Effector memory CD8-positive, alpha-beta T cell (primary cell): ENCODE measurements at regions not wholly inside any gene's neighbourhood (a gene's known extent, or its start where the extent isn't known, plus 50 kb on each side); places are given as distances from the start of the nearest gene placed in this dataset.
"Not testable (repeated sequence)": the region's sequence is repeated elsewhere in the genome, so short reads cannot be mapped to it uniquely, and the experiment has no call there.

Experiments
- ATAC-seq: fragments of 150-1000 bp; cut with Tn5 transposase; replicated peaks from 2 replicates; pipeline ENCODE4 v1.10.0; 2021; ENCODE audit warnings: mild to moderate bottlenecking, moderate library complexity
- DNase-seq, 3 experiments: peaks; one replicate each; pipeline ENCODE4 v3.0.0; 2021
- H3K27ac Mint-ChIP-seq, 2 donors: one replicate each; pipeline ENCODE4 v1.8.0; 2022; ENCODE audit warnings: mild to moderate bottlenecking in 2 of 2, mixed read lengths in 2 of 2, moderate library complexity in 2 of 2
- H3K27me3 Mint-ChIP-seq, 2 donors: one replicate each; pipeline ENCODE4 v1.8.0; 2022; ENCODE audit warnings: mixed read lengths in 2 of 2
- H3K36me3 Mint-ChIP-seq: one replicate; pipeline ENCODE4 v1.8.0; 2022; ENCODE audit warnings: mild to moderate bottlenecking, moderate library complexity, mixed read lengths; ENCODE audit not compliant: insufficient read depth
- H3K4me1 Mint-ChIP-seq, 2 donors: one replicate each; pipeline ENCODE4 v1.8.0; 2022; ENCODE audit warnings: low read depth in 2 of 2, mixed read lengths in 2 of 2
- H3K4me3 Mint-ChIP-seq, 2 donors: one replicate each; pipeline ENCODE4 v1.8.0; 2022; ENCODE audit warnings: mild to moderate bottlenecking in 2 of 2, mixed read lengths in 2 of 2, moderate library complexity in 2 of 2
- H3K9me3 Mint-ChIP-seq, 2 donors: one replicate each; pipeline ENCODE4 v1.8.0; 2022; ENCODE audit warnings: mixed read lengths in 2 of 2

- H3K27me3 Mint-ChIP-seq: peaks cover 19 to 36% of the 10 kb centered on the region in 2 donors
- no peak for DNase-seq
Observed at GRCh38 chr13:20334309-20334708, 102.2 kb upstream of the GJB6 start.

GRCh38 chr13:20332361-20333096, 100.4 kb upstream of the GJB6 start:
- H3K27ac Mint-ChIP-seq: no peak overlapping the region
- H3K4me3 Mint-ChIP-seq: no peak overlapping the region
- no peak for DNase-seq
- no peaks in the 10 kb centered on the region for H3K36me3 Mint-ChIP-seq
- no peak for ATAC-seq
- peaks cover 36 to 48% of the 10 kb centered on the region in 2 donors for H3K27me3 Mint-ChIP-seq
- peaks cover 0 to 5% of the 10 kb centered on the region in 2 donors for H3K9me3 Mint-ChIP-seq
- H3K4me1 Mint-ChIP-seq: peaks cover 0 to 8% of the 10 kb centered on the region in 2 donors

More at GRCh38 chr13:20334309-20334708, 102.2 kb upstream of the GJB6 start:
- H3K4me1 Mint-ChIP-seq: peaks cover 0 to 6% of the 10 kb centered on the region in 2 donors
- no peaks in the 10 kb centered on the region for H3K9me3 Mint-ChIP-seq
- no peak for ATAC-seq
- H3K4me3 Mint-ChIP-seq: no peak overlapping the region
- no peaks in the 10 kb centered on the region for H3K36me3 Mint-ChIP-seq
- no peak overlapping the region for H3K27ac Mint-ChIP-seq

GRCh38 chr13:20331949-20332348, 99.8 kb upstream of the GJB6 start:
- H3K27ac Mint-ChIP-seq: no peak overlapping the region
- DNase-seq (no peak), ATAC-seq (no peak)
- H3K36me3 Mint-ChIP-seq: no peaks in the 10 kb centered on the region
- peaks cover 40 to 50% of the 10 kb centered on the region in 2 donors for H3K27me3 Mint-ChIP-seq
- peaks cover 0 to 4% of the 10 kb centered on the region in 2 donors for H3K4me1 Mint-ChIP-seq
- no peak overlapping the region for H3K4me3 Mint-ChIP-seq
- peaks cover 0 to 5% of the 10 kb centered on the region in 2 donors for H3K9me3 Mint-ChIP-seq

GRCh38 chr13:20331419-20331818, 99.3 kb upstream of the GJB6 start:
- H3K36me3 Mint-ChIP-seq: no peaks in the 10 kb centered on the region
- H3K27ac Mint-ChIP-seq: no peak overlapping the region
- no peak overlapping the region for H3K4me3 Mint-ChIP-seq
- DNase-seq (no peak), ATAC-seq (no peak)
- peaks cover 40 to 50% of the 10 kb centered on the region in 2 donors for H3K27me3 Mint-ChIP-seq
- peaks cover 0 to 2% of the 10 kb centered on the region in 2 donors for H3K4me1 Mint-ChIP-seq
- H3K9me3 Mint-ChIP-seq: peaks cover 0 to 5% of the 10 kb centered on the region in 2 donors

- Mint-ChIP-seq H3K4me3 (no peak overlapping the region), H3K27me3 (peaks cover 50 to 77% of the 10 kb centered on the region in 2 donors), H3K9me3 (peaks cover 8 to 9% of the 10 kb centered on the region in 2 donors), H3K27ac (no peak overlapping the region), H3K36me3 (no peaks in the 10 kb centered on the region), H3K4me1 (peaks cover 0 to 2% of the 10 kb centered on the region in 2 donors)
- ATAC-seq: no peak
- no peak for DNase-seq
Observed at GRCh38 chr13:20326809-20327208, 94.7 kb upstream of the GJB6 start.

- peaks cover 8 to 9% of the 10 kb centered on the region in 2 donors for H3K9me3 Mint-ChIP-seq
- H3K27me3 Mint-ChIP-seq: peaks cover 54 to 82% of the 10 kb centered on the region in 2 donors
- H3K4me1 Mint-ChIP-seq: peaks cover 0 to 2% of the 10 kb centered on the region in 2 donors
- ATAC-seq (no peak), DNase-seq (no peak)
- peaks cover 2% of the 10 kb centered on the region for H3K36me3 Mint-ChIP-seq
- no peak overlapping the region for H3K27ac Mint-ChIP-seq
- H3K4me3 Mint-ChIP-seq: no peak overlapping the region
Observed at GRCh38 chr13:20326276-20326675, 94.2 kb upstream of the GJB6 start.

GRCh38 chr13:20320885-20321284, 88.8 kb upstream of the GJB6 start:
- no peak overlapping the region for H3K27ac Mint-ChIP-seq
- ATAC-seq: no peak
- H3K4me3 Mint-ChIP-seq: no peak overlapping the region

GRCh38 chr13:20313896-20314295, 81.8 kb upstream of the GJB6 start:
- ATAC-seq: no peak
- Mint-ChIP-seq H3K9me3 (no peaks in the 10 kb centered on the region), H3K27ac (no peak overlapping the region), H3K4me3 (no peak overlapping the region), H3K36me3 (no peaks in the 10 kb centered on the region), H3K27me3 (peaks cover 9 to 24% of the 10 kb centered on the region in 2 donors), H3K4me1 (no peaks in the 10 kb centered on the region)
- no peak for DNase-seq

More at GRCh38 chr13:20320885-20321284, 88.8 kb upstream of the GJB6 start:
- no peaks in the 10 kb centered on the region for H3K4me1 Mint-ChIP-seq
- peaks cover 50 to 76% of the 10 kb centered on the region in 2 donors for H3K27me3 Mint-ChIP-seq
- peaks cover 2% of the 10 kb centered on the region for H3K36me3 Mint-ChIP-seq
- peaks cover 3 to 8% of the 10 kb centered on the region in 2 donors for H3K9me3 Mint-ChIP-seq
- no peak for DNase-seq

- ATAC-seq (no peak), DNase-seq (no peak)
- peaks cover 0 to 2% of the 10 kb centered on the region in 2 donors for H3K9me3 Mint-ChIP-seq
- H3K36me3 Mint-ChIP-seq: no peaks in the 10 kb centered on the region
- no peak overlapping the region for H3K4me3 Mint-ChIP-seq
- no peak overlapping the region for H3K27ac Mint-ChIP-seq
- H3K4me1 Mint-ChIP-seq: no peaks in the 10 kb centered on the region
- peaks cover 6 to 21% of the 10 kb centered on the region in 2 donors for H3K27me3 Mint-ChIP-seq
Observed at GRCh38 chr13:20312292-20312691, 80.2 kb upstream of the GJB6 start.

- DNase-seq (no peak), ATAC-seq (no peak)
- H3K27ac Mint-ChIP-seq: no peak overlapping the region
- H3K4me1 Mint-ChIP-seq: no peaks in the 10 kb centered on the region
- peaks cover 0 to 2% of the 10 kb centered on the region in 2 donors for H3K9me3 Mint-ChIP-seq
- no peaks in the 10 kb centered on the region for H3K36me3 Mint-ChIP-seq
- H3K27me3 Mint-ChIP-seq: peaks cover 7 to 28% of the 10 kb centered on the region in 2 donors
- no peak overlapping the region for H3K4me3 Mint-ChIP-seq
Observed at GRCh38 chr13:20311596-20311995, 79.5 kb upstream of the GJB6 start.

- H3K36me3 Mint-ChIP-seq: no peaks in the 10 kb centered on the region
- H3K9me3 Mint-ChIP-seq: peaks cover 0 to 2% of the 10 kb centered on the region in 2 donors
- no peak overlapping the region for H3K27ac Mint-ChIP-seq
- DNase-seq (no peak), ATAC-seq (no peak)
- no peak overlapping the region for H3K4me3 Mint-ChIP-seq
- H3K4me1 Mint-ChIP-seq: no peaks in the 10 kb centered on the region
- H3K27me3 Mint-ChIP-seq: peaks cover 7 to 33% of the 10 kb centered on the region in 2 donors
Observed at GRCh38 chr13:20311022-20311421, 78.9 kb upstream of the GJB6 start.

GRCh38 chr13:20306039-20306438, 73.9 kb upstream of the GJB6 start:
- no peaks in the 10 kb centered on the region for H3K4me1 Mint-ChIP-seq
- no peaks in the 10 kb centered on the region for H3K36me3 Mint-ChIP-seq
- H3K9me3 Mint-ChIP-seq: peaks cover 0 to 2% of the 10 kb centered on the region in 2 donors
- H3K4me3 Mint-ChIP-seq: no peak overlapping the region
- no peak overlapping the region for H3K27ac Mint-ChIP-seq
- ATAC-seq: no peak
- peaks cover 46 to 67% of the 10 kb centered on the region in 2 donors for H3K27me3 Mint-ChIP-seq
- DNase-seq: no peak

GRCh38 chr13:20305587-20305986, 73.5 kb upstream of the GJB6 start:
- DNase-seq (no peak), ATAC-seq (no peak)
- no peak overlapping the region for H3K27ac Mint-ChIP-seq
- H3K27me3 Mint-ChIP-seq: peaks cover 51 to 72% of the 10 kb centered on the region in 2 donors
- peaks cover 0 to 2% of the 10 kb centered on the region in 2 donors for H3K9me3 Mint-ChIP-seq
- H3K36me3 Mint-ChIP-seq: no peaks in the 10 kb centered on the region
- no peak overlapping the region for H3K4me3 Mint-ChIP-seq
- H3K4me1 Mint-ChIP-seq: no peaks in the 10 kb centered on the region

GRCh38 chr13:20304061-20304460, 71.9 kb upstream of the GJB6 start:
- ATAC-seq, DNase-seq, H3K4me3 Mint-ChIP-seq, H3K9me3 Mint-ChIP-seq, H3K4me1 Mint-ChIP-seq, H3K27ac Mint-ChIP-seq, H3K36me3 Mint-ChIP-seq: not testable (repeated sequence)
- H3K27me3 Mint-ChIP-seq: peaks cover 66 to 87% of the 10 kb centered on the region in 2 donors
